OCI-LY7 (cell line): ENCODE measurements at regions not wholly inside any gene's neighbourhood (a gene's known extent, or its start where the extent isn't known, plus 50 kb on each side); places are given as distances from the start of the nearest gene placed in this dataset.

Experiments
- BruUV-seq: library from RNA; stranded (reverse); fragments of 400-500 nt; replicated peaks from 2 replicates; lab custom pipeline; 2021; lab: Mats Ljungman, UMichigan
- CTCF ChIA-PET: fragments of 300-600 bp; sonication (Branson Sonifier 250); formaldehyde crosslinking; loops from one replicate; lab custom pipeline; 2022; ENCODE audit warnings: antibody characterized with exemption; ENCODE audit not compliant: unreplicated experiment; lab: Charles Lee
- POLR2A ChIA-PET: fragments of 300-600 bp; sonication (Branson Sonifier 250); formaldehyde crosslinking; loops from one replicate; lab custom pipeline; 2022; ENCODE audit warnings: antibody characterized with exemption; lab: Charles Lee
- DNase-seq: peaks from one replicate; pipeline ENCODE4 v3.0.0-alpha.2; 2015; ENCODE audit warnings: low spot score
- H2AFZ ChIP-seq: fragments of 200-600 bp; sonication (generic), shearing (Covaris generic); 2 replicates; pipeline ENCODE4 v1.6.1; 2014; ENCODE audit warnings: mild to moderate bottlenecking, antibody characterized with exemption, low read length, moderate library complexity
- H3K27ac ChIP-seq: fragments of 200-600 bp; sonication (generic); 2 replicates; pipeline ENCODE4 v1.5.1; 2014; ENCODE audit warnings: mixed run types, low read depth, mild to moderate bottlenecking, moderate library complexity, low read length, inconsistent platforms; ENCODE audit not compliant: poor library complexity, severe bottlenecking
- H3K36me3 ChIP-seq: fragments of 200-600 bp; sonication (generic); 2 replicates; pipeline ENCODE4 v1.6.1; 2014; ENCODE audit warnings: mild to moderate bottlenecking, antibody characterized with exemption, low read length, moderate library complexity, mixed read lengths; ENCODE audit not compliant: insufficient read depth
- H3K4me1 ChIP-seq: fragments of 200-600 bp; sonication (generic); 2 replicates; pipeline ENCODE4 v1.5.1; 2014; ENCODE audit warnings: mild to moderate bottlenecking, low read length; ENCODE audit not compliant: insufficient read depth, poor library complexity, severe bottlenecking
- H3K4me2 ChIP-seq: fragments of 200-600 bp; sonication (generic); 2 replicates; pipeline ENCODE4 v1.6.1; 2014; ENCODE audit warnings: mild to moderate bottlenecking, low read length
- H3K4me3 ChIP-seq: fragments of 200-600 bp; sonication (generic); 2 replicates; pipeline ENCODE4 v1.5.1; 2014; ENCODE audit warnings: mild to moderate bottlenecking, low read depth, low read length; ENCODE audit not compliant: poor library complexity, severe bottlenecking
- H3K79me2 ChIP-seq: fragments of 200-600 bp; sonication (generic); 2 replicates; pipeline ENCODE4 v1.6.1; 2016; ENCODE audit warnings: low read depth, mild to moderate bottlenecking, low read length, moderate library complexity, mixed read lengths; ENCODE audit not compliant: insufficient read depth
- H3K9me2 ChIP-seq: fragments of 200-600 bp; sonication (generic); 2 replicates; pipeline ENCODE4 v1.6.1; 2016; ENCODE audit warnings: mild to moderate bottlenecking, low read length, mixed read lengths; ENCODE audit not compliant: insufficient read depth
- H3K9me3 ChIP-seq: fragments of 200-600 bp; sonication (generic); 2 replicates; pipeline ENCODE4 v1.6.1; 2014; ENCODE audit warnings: mild to moderate bottlenecking, mixed run types, low read length, mixed read lengths
- H4K20me1 ChIP-seq: fragments of 200-600 bp; sonication (generic); 2 replicates; pipeline ENCODE4 v1.6.1; 2014; ENCODE audit warnings: mild to moderate bottlenecking, antibody characterized with exemption, low read length, moderate library complexity, mixed read lengths; ENCODE audit not compliant: insufficient read depth
- CTCF ChIP-seq: fragments of 200-600 bp; sonication (generic); conservative IDR thresholded peaks from 2 replicates; pipeline ENCODE4 v1.5.1; 2014; ENCODE audit warnings: mild to moderate bottlenecking, antibody characterized with exemption, low read length, moderate library complexity, mixed read lengths
- EZH2phosphoT487 ChIP-seq: fragments of 200-600 bp; sonication (generic); IDR thresholded peaks from 2 replicates; pipeline ENCODE4 v1.6.1; 2018; ENCODE audit warnings: low read depth, borderline replicate concordance, mild to moderate bottlenecking, mixed run types, antibody characterized with exemption, low read length, moderate library complexity, mixed read lengths
- intact Hi-C: fragments of 100-400 bp; cut with micrococcal nuclease; formaldehyde crosslinking; loops from one replicate; pipeline ENCODE4 v1.10.0; 2022; ENCODE audit not compliant: unreplicated experiment

- Histone ChIP-seq H3K9me3 (no peaks in the 10 kb centered on the region), H3K4me3 (no peak overlapping the region), H3K36me3 (no peaks in the 10 kb centered on the region), H2AFZ (no peak overlapping the region), H3K9me2 (no peaks in the 10 kb centered on the region), H3K79me2 (no peaks in the 10 kb centered on the region), H3K27ac (no peak overlapping the region), H3K4me1 (no peaks in the 10 kb centered on the region), H4K20me1 (no peaks in the 10 kb centered on the region), H3K4me2 (no peak overlapping the region)
- intact Hi-C loops, result no loop called here
- BruUV-seq, result no TSS peak
- ChIA-PET CTCF (no interaction called here), POLR2A (no interaction called here)
- TF ChIP-seq EZH2phosphoT487 (no peak), CTCF (peak; percentile 79)
- DNase-seq, result peak; percentile 51
These were observed 530.9 kb upstream of the AUTS2 start for GRCh38 chr7:69067397-69067796.

DNA sequence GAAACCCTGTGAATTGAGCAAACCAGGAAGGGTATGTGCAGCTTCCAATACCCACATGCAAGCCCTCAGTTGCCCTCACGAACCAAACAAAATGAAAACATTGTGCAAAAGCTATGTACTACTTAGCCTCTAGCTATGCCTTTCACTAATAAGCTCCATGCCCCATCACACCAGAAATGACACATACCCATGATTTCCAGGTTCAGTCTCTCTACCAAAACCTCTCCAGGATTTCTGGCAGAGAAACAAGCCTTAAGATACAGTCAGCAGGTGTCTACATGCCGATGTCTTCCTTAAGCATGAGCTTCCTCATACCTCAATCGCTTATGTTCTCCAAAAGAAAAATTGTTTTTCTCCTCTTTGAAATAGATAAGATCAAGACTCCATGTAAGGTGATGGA is 527.8 kb upstream of the AUTS2 start:
- intact Hi-C loops, result no loop called here
- H3K4me2 ChIP-seq, result no peak overlapping the region
- CTCF ChIA-PET, result no interaction called here
- H3K79me2 ChIP-seq, result no peaks in the 10 kb centered on the region
- H3K4me1 ChIP-seq, result no peaks in the 10 kb centered on the region
- H2AFZ ChIP-seq, result no peak overlapping the region
- H3K36me3 ChIP-seq, result no peaks in the 10 kb centered on the region
- DNase-seq, result no peak
- no peaks in the 10 kb centered on the region for H3K9me3 ChIP-seq
- no peak for TF ChIP-seq CTCF
- no peak for TF ChIP-seq EZH2phosphoT487
- H4K20me1 ChIP-seq, result no peaks in the 10 kb centered on the region
- POLR2A ChIA-PET, result interaction anchor here (0.6 kb wide), 1 partner anchor 271 kb away, joined by 3 read pairs; no protein-coding TSS in a partner anchor
- H3K27ac ChIP-seq, result no peak overlapping the region
- H3K4me3 ChIP-seq, result no peak overlapping the region
- BruUV-seq, result no TSS peak
- H3K9me2 ChIP-seq, result no peaks in the 10 kb centered on the region

DNA sequence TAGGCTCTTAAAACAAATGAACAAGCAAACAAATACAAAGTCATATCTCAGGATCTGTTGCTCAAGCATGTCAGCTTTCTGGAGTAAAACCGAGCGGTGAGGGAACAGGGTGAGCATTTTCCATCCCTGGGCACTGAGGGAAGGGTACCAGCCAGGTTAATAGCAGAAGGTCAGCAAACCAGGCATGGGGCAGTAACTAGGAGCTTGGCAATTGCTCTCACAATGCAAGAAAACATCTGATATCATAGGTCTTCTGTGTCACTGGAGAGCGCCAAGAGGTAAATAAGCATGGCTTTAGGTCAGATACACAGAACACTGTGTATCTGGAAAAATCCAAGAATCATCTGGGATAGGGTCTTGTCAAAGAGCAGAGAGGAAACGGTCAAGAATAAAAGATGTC is 521.7 kb upstream of the AUTS2 start:
- no peak for TF ChIP-seq CTCF
- TF ChIP-seq EZH2phosphoT487, result no peak
- Histone ChIP-seq H3K27ac (no peak overlapping the region), H4K20me1 (no peaks in the 10 kb centered on the region), H3K9me2 (no peaks in the 10 kb centered on the region), H2AFZ (no peak overlapping the region), H3K4me1 (no peaks in the 10 kb centered on the region), H3K4me2 (no peak overlapping the region), H3K4me3 (no peak overlapping the region), H3K79me2 (no peaks in the 10 kb centered on the region), H3K9me3 (no peaks in the 10 kb centered on the region), H3K36me3 (no peaks in the 10 kb centered on the region)
- DNase-seq, result no peak
- CTCF ChIA-PET, result no interaction called here
- intact Hi-C loops, result no loop called here
- POLR2A ChIA-PET, result no interaction called here
- no TSS peak for BruUV-seq
